GM23248 (cell line): ENCODE measurements at regions not wholly inside any gene's neighbourhood (a gene's known extent, or its start where the extent isn't known, plus 50 kb on each side); places are given as distances from the start of the nearest gene placed in this dataset.

ENCODE experiments used
- EZH2 ChIP-seq: fragments of 200-600 bp; sonication (generic); IDR thresholded peaks from 2 replicates; pipeline ENCODE4 v1.6.1; 2018; ENCODE audit warnings: antibody characterized with exemption, mild to moderate bottlenecking; ENCODE audit not compliant: insufficient read depth, poor library complexity, severe bottlenecking
- EZH2phosphoT487 ChIP-seq: fragments of 200-600 bp; sonication (generic); IDR thresholded peaks from 2 replicates; pipeline ENCODE4 v1.6.1; 2018; ENCODE audit warnings: antibody characterized with exemption, moderate library complexity, mild to moderate bottlenecking, low read depth; ENCODE audit not compliant: insufficient read depth

DNA sequence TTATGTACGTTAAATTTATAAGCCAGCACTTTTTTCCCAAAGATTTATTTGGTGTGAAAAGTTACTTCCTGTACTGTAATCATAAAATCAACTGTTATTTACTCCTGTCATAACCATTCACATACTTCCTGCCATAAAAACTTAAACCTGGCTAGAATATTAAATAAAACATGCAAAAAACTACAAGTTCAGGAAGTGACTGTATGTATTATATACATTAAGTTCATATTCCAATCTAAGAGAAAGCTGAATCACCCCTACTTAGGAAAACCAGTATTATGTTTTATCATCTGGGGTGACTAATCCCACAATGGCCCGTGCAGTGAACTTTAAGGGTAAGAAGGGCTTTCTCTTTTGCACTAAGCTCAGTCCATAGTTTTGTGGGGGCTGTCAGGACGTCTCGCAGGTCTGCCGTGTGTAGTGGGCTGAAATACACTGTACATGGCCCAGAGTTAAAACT, 183.7 kb upstream of the KLF14 start:
- TF ChIP-seq EZH2phosphoT487 = no peak
- TF ChIP-seq EZH2 = no peak
